Common myeloid progenitor, CD34-positive (primary cell): ENCODE measurements at regions not wholly inside any gene's neighbourhood (a gene's known extent, or its start where the extent isn't known, plus 50 kb on each side); places are given as distances from the start of the nearest gene placed in this dataset.

ENCODE experiments used
- CTCF ChIA-PET: fragments of 350-600 bp; sonication (Branson Sonifier 250); formaldehyde crosslinking; loops from one replicate; lab custom pipeline; 2021; ENCODE audit warnings: antibody characterized with exemption; lab: Charles Lee
- POLR2A ChIA-PET: fragments of 350-600 bp; sonication (Branson Sonifier 250); formaldehyde crosslinking; loops from one replicate; lab custom pipeline; 2021; ENCODE audit warnings: antibody characterized with exemption; lab: Charles Lee
- DNase-seq, 3 donors: peaks; one replicate each; pipeline versions ENCODE4 v3.0.0 to v3.0.0-alpha.2; 2013
- H3K27ac ChIP-seq, 2 experiments: 1 replicate in 1 of 2; 2 replicates in 1 of 2; pipeline ENCODE4 v1.7.0; 2013; ENCODE audit warnings: inconsistent platforms in 2 of 2, low read length in 2 of 2, mild to moderate bottlenecking in 2 of 2, low read depth in 1 of 2, moderate library complexity in 1 of 2; ENCODE audit not compliant: severe bottlenecking in 2 of 2, insufficient read depth in 1 of 2, poor library complexity in 1 of 2
- H3K27me3 ChIP-seq, 5 experiments: replicated peaks in 2 of 5; 1 replicate in 3 of 5; 2 replicates in 2 of 5; pipeline versions ENCODE4 v1.6.1 to v1.7.0; 2013; ENCODE audit warnings: low read length in 4 of 5, mild to moderate bottlenecking in 2 of 5, moderate library complexity in 2 of 5, inconsistent platforms in 1 of 5; ENCODE audit not compliant: insufficient read depth in 5 of 5, control insufficient read depth in 4 of 5
- H3K36me3 ChIP-seq, 4 experiments: 1 replicate in 2 of 4; 2 replicates in 2 of 4; pipeline versions ENCODE4 v1.6.1 to v1.7.0; 2013; ENCODE audit warnings: low read length in 3 of 4, control low read depth in 1 of 4, mild to moderate bottlenecking in 1 of 4; ENCODE audit not compliant: control insufficient read depth in 4 of 4, insufficient read depth in 4 of 4
- H3K4me1 ChIP-seq, 4 experiments: 1 replicate in 3 of 4; 2 replicates in 1 of 4; pipeline versions ENCODE4 v1.6.1 to v1.7.1; 2013; ENCODE audit warnings: low read length in 3 of 4, mild to moderate bottlenecking in 3 of 4, control low read depth in 1 of 4, inconsistent platforms in 1 of 4, moderate library complexity in 1 of 4; ENCODE audit not compliant: control insufficient read depth in 4 of 4, insufficient read depth in 4 of 4; ENCODE audit errors: control extremely low read depth in 1 of 4
- H3K4me3 ChIP-seq, 7 experiments: 1 replicate in 4 of 7; 2 replicates in 3 of 7; pipeline versions ENCODE4 v1.5.1 to v1.7.0; 2013; ENCODE audit warnings: mild to moderate bottlenecking in 7 of 7, low read length in 6 of 7, moderate library complexity in 6 of 7, inconsistent platforms in 2 of 7, low read depth in 2 of 7, control low read depth in 1 of 7; ENCODE audit not compliant: insufficient read depth in 4 of 7, control insufficient read depth in 1 of 7; ENCODE audit errors: extremely low read depth in 1 of 7
- H3K9me3 ChIP-seq, 5 experiments: 1 replicate in 4 of 5; 2 replicates in 1 of 5; pipeline versions ENCODE4 v1.6.1 to v1.7.1; 2013; ENCODE audit warnings: low read length in 4 of 5, mild to moderate bottlenecking in 2 of 5, inconsistent platforms in 1 of 5, low read depth in 1 of 5, moderate library complexity in 1 of 5; ENCODE audit not compliant: control insufficient read depth in 4 of 5, insufficient read depth in 2 of 5; ENCODE audit errors: control extremely low read depth in 1 of 5
- WGBS: methylation state at CpG from one replicate; pipeline ENCODE4 v1.1.5; 2013; ENCODE audit not compliant: insufficient coverage; 5-methylcytosine and 5-hydroxymethylcytosine counted together

DNA sequence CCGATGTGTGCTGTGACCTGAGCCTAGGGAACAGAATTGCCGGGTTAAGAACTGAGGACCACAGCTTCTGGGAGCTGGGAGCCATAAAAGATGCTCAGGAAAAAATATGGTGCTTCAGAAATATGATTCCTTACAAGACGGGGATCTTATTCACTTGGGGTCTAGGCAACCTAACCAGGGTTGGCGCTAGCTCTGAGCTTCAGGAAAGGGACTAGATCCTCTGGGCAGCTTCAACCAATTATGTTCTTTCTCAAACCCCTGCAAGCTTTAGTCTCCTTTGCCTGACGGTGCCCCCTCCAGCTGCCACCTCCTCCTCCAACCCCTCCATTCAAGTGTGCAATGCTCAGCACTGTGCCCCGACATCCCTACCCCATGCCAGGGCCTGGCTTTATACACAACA lies 634.1 kb upstream of the CADM1 start:
- DNase-seq, result no peak
- no peak overlapping the region for H3K27ac ChIP-seq
- WGBS, result 100% methylated on average over 6 of the region's 6 CpGs
- no peak overlapping the region for H3K4me3 ChIP-seq
- H3K9me3 ChIP-seq, result no peaks in the 10 kb centered on the region
- H3K4me1 ChIP-seq, result peaks cover 0 to 7% (median 3%) of the 10 kb centered on the region in 4 experiments
- ChIA-PET POLR2A (no interaction called here), CTCF (interaction anchor here (1.2 kb wide), 1 partner anchor 76 kb away, joined by 3 read pairs; no protein-coding TSS in a partner anchor)
- peaks cover 0 to 5% (median 0%) of the 10 kb centered on the region in 5 experiments for H3K27me3 ChIP-seq
- no peaks in the 10 kb centered on the region for H3K36me3 ChIP-seq

DNA sequence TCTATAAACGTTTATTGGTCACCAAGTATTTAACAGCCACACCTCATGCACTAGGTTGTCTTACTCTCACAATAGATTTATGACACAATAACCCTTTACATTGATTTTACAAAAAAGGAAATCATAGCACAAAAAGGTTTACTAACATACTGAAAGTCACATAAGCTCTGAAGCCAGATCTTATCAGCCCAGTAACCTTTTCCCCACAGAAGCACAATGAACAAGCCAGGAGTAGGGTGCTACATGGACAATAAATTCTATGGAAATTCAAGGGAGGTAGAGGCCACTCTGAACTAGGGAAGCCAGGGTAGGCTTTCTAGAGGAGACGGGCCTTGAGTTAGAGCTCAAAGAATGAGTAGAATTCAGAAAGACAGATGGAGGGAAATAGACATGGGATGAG lies 633.5 kb upstream of the CADM1 start:
- 50% methylated on average over 2 of the region's 2 CpGs for WGBS
- H3K36me3 ChIP-seq, result no peaks in the 10 kb centered on the region
- no peak overlapping the region for H3K27ac ChIP-seq
- H3K4me3 ChIP-seq, result no peak overlapping the region
- peaks cover 0 to 5% (median 0%) of the 10 kb centered on the region in 5 experiments for H3K27me3 ChIP-seq
- H3K4me1 ChIP-seq, result peaks cover 0 to 7% (median 3%) of the 10 kb centered on the region in 4 experiments
- CTCF ChIA-PET, result interaction anchor here (1.2 kb wide), 1 partner anchor 76 kb away, joined by 3 read pairs; no protein-coding TSS in a partner anchor
- POLR2A ChIA-PET, result no interaction called here
- H3K9me3 ChIP-seq, result no peaks in the 10 kb centered on the region
- DNase-seq, result no peak

DNA sequence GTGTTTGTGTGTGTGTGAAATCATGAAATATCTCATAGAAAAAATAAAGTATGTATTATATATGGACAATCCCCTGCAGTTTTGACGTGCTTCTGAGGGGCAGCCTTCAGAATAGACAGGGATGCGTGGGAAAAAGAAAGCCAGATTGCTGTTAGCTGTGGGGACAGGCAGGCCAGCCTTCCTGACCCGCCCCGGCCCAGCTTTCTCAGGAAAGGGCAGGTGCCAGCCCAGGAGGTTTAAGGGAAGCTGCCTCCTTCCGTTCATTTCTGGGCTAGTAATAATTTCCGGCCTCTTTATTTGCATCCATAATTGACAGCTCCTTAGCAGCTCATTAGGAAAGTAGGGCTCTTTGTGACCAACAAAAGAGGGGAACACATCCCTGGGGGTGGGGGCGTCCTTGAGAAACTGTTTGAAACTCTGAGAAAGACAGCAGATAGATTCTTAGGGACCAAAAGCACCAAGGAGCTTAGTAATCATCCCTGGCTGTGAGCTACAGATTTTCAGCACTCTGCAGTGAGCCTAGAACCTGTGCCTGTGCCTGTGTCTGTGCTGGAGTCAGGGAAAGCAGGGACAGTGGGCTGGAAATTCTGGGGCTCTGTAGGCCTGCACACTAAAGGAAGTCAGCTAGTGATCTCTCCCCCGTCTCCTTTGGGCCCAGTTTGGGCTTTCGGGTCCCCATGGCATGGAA lies 632.9 kb upstream of the CADM1 start:
- CTCF ChIA-PET, result interaction anchor here (1.2 kb wide), 1 partner anchor 75 kb away, joined by 3 read pairs; no protein-coding TSS in a partner anchor
- WGBS, result 36% methylated on average over 8 of the region's 9 CpGs
- POLR2A ChIA-PET, result no interaction called here
- peaks cover 0 to 7% (median 3%) of the 10 kb centered on the region in 4 experiments for H3K4me1 ChIP-seq
- no peak for DNase-seq
- no peak overlapping the region for H3K27ac ChIP-seq
- no peaks in the 10 kb centered on the region for H3K36me3 ChIP-seq
- H3K4me3 ChIP-seq, result no peak overlapping the region
- no peaks in the 10 kb centered on the region for H3K9me3 ChIP-seq
- H3K27me3 ChIP-seq, result peaks cover 0 to 3% (median 0%) of the 10 kb centered on the region in 5 experiments

DNA sequence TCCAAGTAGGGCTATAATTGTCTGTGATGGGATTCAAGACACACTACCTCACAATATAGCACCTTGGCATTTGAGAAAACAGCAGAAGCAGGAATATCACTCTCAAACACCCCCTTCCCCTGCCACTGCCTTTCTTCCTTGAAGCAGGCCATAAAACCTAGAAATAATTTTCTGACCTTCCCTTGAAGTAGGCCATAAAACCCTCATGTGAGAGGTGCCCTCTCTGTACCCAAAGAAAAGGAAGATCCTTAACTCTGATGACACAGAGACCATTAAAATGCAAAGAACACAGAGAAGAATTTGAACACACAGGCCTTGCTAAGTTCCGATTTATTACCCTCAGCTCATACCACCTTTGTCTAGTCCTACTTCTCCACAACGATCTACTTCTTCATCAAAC lies 631.7 kb upstream of the CADM1 start:
- ChIA-PET POLR2A (no interaction called here), CTCF (no interaction called here)
- no peak overlapping the region for H3K4me3 ChIP-seq
- H3K36me3 ChIP-seq, result no peaks in the 10 kb centered on the region
- H3K4me1 ChIP-seq, result peaks cover 0 to 7% (median 3%) of the 10 kb centered on the region in 4 experiments
- no peak for DNase-seq
- no peaks in the 10 kb centered on the region for H3K9me3 ChIP-seq
- WGBS, result 94% methylated on average over 2 of the region's 2 CpGs
- no peak overlapping the region for H3K27ac ChIP-seq
- H3K27me3 ChIP-seq, result no peaks in the 10 kb centered on the region

DNA sequence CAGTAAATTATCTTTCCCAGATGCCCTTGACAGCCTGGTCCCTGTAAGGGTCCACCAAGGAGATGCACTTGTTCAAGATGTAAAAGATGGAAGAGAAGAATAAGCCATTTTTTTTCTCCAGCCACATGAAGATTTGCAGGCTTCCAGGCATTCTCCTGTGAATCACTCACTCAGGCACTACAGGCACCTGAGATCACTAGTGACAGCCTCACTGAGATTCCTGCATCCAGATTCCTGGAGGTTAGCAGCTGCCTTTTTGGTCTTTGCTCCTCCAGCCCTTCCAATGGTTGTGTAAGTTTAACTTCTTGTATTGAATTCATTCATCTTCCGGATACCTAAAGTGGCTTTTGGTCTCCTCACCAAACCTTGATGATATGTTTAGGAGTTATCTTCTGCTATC lies 630.2 kb upstream of the CADM1 start:
- WGBS, result 80% methylated on average over 1 of the region's 1 CpG
- Histone ChIP-seq H3K4me3 (no peak overlapping the region), H3K4me1 (peaks cover 0 to 7% (median 3%) of the 10 kb centered on the region in 4 experiments), H3K9me3 (no peaks in the 10 kb centered on the region), H3K27me3 (no peaks in the 10 kb centered on the region), H3K27ac (no peak overlapping the region), H3K36me3 (no peaks in the 10 kb centered on the region)
- DNase-seq, result no peak
- CTCF ChIA-PET, result no interaction called here
- POLR2A ChIA-PET, result no interaction called here

DNA sequence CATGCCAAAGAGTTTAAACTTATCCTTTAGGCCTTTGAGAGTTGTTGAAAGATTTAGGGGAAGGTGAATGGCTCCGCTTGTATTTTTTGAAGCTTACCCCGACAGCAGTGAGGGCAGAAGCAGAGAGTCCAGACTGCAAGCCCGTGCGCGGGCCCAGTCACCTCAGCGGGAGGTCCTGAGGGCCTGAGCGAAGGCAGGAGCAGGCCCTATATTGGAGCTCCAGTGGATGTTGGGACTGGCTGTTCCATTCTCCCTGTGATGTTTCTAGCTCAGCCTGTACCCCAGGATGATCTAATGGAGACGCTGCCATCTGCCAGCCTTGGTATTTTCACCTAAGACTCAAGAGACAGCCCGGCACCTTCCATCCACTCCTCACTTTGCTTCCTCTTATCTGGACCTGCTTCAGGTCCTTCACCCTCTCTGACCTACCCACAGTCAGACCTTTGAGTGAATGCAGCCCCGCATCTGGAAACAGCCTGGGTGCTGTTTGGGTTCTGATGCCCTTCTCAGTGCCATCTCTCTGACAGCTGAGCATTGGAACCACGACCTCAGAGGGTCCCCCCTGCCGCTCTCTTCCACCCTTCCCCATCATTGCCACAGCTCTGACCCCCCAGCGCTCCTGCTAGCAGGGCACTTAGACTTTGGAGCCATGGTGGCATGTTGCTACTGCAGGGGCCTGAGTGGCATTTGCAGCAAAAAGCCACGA lies 628.2 kb upstream of the CADM1 start:
- DNase-seq, result no peak
- Histone ChIP-seq H3K27ac (no peak overlapping the region), H3K9me3 (no peaks in the 10 kb centered on the region), H3K4me3 (no peak overlapping the region), H3K36me3 (no peaks in the 10 kb centered on the region), H3K4me1 (peaks cover 0 to 6% (median 3%) of the 10 kb centered on the region in 4 experiments), H3K27me3 (no peaks in the 10 kb centered on the region)
- ChIA-PET CTCF (no interaction called here), POLR2A (no interaction called here)
- 93% methylated on average over 13 of the region's 14 CpGs for WGBS

DNA sequence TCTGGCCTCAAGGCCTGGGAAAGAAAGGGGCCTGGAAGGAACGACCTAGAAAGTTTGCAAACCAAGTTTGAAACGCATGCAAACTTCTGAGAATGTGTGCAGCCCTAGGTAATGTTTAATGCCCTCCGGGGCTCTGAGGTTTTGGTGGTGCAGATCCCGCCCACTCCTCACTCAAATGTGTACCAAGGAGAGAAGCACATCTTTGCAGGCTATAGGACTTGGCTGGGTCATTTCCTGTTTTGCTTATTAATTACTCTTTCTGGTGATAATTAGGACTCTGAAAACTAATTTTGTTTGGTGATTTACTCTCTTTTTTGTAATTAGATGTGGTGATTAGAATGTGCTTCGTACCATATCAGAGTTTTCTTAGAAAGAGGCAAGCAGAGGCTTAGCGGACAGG lies 625.9 kb upstream of the CADM1 start:
- Histone ChIP-seq H3K27ac (no peak overlapping the region), H3K9me3 (no peaks in the 10 kb centered on the region), H3K4me3 (no peak overlapping the region), H3K4me1 (no peaks in the 10 kb centered on the region), H3K27me3 (no peaks in the 10 kb centered on the region), H3K36me3 (no peaks in the 10 kb centered on the region)
- no peak for DNase-seq
- POLR2A ChIA-PET, result no interaction called here
- WGBS, result 70% methylated on average over 5 of the region's 6 CpGs
- CTCF ChIA-PET, result no interaction called here
